ENCODE measurements at regions not wholly inside any gene's neighbourhood (a gene's known extent, or its start where the extent isn't known, plus 50 kb on each side); places are given as distances from the start of the nearest gene placed in this dataset.

DNA sequence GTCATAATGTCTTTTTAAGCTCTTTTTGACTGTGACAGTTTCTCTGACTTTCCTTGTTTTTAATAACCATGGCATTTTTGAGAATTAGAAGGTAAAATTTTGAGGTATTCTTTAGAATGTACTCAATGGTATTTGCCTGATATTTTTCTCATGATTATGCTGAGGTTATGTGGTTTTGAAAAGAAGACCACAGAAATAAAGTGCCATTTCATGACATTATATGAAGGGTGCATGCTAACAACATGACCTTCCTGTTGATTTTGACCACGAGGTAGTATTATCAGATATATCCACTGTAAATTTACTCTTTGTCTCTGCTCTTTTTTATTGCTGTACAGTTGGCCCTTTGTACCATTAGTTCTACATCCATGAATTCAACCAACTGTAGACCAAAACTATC lies 1418.5 kb downstream of the PLA2G4A start:
- intact Hi-C loops (cut with micrococcal nuclease), result no loop called here

DNA sequence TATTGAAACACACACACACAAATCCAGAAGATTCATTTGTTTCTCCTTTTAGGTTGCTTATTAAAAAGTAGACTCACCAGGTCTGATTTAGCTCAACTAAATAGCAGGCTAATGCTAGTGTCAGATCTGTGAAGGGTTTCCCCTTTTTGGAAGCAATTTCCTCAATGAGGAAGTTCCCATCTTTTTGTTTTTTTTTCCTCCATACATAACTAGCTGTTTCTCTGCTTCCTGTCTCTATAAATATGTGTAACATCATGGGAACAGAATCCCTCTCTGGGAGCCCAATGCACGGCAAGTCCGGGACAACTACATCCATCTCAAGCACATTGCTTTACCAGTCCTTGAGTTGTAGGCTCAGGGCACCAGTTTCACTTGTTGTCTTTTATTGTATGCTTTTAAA lies 1421.1 kb downstream of the PLA2G4A start:
- intact Hi-C loops (cut with micrococcal nuclease), result no loop called here

DNA sequence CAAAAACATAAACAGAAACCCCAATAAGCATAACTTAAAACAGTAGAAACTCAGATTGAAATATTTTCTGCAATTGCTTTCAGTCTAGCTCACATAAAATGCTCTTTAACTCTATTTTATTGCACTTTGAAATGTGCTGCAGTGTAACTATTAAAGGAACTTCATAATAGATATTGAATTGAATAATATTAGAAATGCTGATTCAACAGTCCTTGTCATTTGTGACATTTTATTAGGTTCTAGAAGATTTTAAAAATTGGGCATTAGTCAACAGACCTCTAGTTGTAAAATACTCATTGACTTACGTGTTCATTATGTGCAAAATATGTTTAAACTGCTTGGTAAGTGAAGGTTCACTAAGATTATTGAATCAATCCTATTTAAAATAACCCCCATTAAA lies 1422.3 kb downstream of the PLA2G4A start:
- intact Hi-C loops (cut with micrococcal nuclease), result no loop called here

DNA sequence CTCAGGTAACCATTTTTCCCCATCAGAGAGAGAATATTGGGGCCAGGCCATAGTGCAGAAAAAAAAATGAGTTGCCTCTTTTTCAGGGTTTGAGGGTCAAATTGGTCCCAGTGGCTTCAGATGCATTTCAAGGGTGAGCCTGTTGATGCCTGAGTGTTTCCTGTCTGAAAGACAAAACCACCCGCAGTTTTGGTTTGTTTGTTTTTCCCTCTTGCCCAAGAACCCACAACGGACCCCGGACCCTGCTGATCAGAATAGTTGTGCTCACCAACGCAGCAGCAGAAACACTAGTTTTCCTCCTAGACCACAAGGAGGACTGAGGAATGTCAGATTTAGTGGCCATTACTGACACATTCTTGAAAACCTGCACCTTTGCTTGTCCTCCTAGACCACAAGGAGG lies 1433.1 kb downstream of the PLA2G4A start:
- intact Hi-C loops (cut with micrococcal nuclease), result no loop called here

DNA sequence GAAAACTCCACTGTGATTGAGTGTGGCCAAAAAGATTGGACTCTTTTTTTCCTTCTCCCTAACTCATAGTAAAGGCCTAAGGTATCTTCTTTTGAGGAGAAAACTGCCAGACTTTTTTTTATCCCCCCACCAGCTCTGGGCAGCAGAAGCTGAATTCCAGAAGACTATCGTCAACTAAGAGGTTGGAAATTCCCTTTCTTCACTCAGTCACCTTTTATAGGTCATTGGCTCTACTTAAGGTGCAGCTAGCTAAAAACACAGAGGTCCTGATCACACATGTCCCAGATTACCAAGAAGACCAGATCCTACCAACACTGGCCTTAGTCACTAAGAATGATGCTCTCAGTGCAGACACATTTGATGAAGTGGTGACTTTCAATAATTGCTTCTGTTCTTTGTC lies 1441.2 kb downstream of the PLA2G4A start:
- intact Hi-C loops (cut with micrococcal nuclease), result no loop called here

DNA sequence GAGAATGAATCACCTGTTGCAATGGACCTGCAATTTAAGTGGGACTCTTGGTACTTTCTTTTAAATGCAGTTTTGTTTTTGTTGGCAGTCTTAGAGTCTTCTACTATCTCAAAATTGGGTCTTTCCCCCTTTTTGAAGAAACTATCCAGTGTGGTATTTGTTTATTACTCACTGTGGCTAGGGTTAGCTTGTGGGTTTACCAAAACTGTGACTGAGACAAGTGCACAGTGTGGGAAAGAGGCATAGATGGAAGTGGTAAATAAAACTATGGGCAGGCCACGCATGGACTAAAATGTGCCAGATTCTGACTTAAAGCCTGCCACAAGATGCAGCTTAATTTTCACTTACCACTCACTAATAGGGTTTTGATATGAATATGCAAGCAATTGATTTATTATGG lies 1441.7 kb downstream of the PLA2G4A start:
- intact Hi-C loops (cut with micrococcal nuclease), result no loop called here

DNA sequence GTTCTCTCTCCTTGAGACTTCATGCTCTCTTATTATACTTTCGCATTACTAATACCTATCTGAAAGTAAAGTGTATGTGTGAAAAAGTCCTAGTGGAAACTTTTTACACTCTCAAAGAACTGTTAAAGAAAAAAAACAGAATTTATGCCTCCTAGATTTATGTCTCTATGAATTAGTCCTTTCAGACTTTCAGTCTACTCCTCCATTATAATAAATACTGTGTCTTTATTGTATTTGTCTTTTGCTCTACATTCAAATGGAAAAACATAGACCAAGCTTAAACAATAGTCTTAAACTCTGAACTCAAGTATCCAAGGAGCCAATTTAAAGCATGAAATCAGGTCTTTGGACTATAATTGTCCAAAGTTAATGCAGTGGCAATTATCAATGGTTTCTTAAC lies 1449.0 kb downstream of the PLA2G4A start:
- intact Hi-C loops (cut with micrococcal nuclease), result no loop called here

DNA sequence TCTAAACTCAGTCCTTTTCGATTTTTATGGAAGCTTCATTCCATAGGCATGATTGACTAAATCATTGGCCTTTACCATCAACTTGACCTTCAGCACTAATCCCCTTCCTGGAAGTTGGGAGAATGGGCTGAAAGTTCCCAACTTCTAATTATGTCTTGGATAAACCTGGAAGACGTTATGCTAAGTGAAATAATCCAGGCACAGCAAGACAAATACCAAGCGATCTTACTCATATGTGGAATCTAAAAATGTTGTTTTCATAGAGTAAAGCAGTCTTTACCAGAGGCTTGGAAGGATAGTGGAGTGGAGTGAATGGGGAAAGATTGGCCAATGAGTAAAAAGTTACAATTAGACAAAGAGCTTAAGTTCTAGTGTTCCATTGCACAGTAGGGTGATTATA lies 1453.2 kb downstream of the PLA2G4A start:
- intact Hi-C loops (cut with micrococcal nuclease), result no loop called here

DNA sequence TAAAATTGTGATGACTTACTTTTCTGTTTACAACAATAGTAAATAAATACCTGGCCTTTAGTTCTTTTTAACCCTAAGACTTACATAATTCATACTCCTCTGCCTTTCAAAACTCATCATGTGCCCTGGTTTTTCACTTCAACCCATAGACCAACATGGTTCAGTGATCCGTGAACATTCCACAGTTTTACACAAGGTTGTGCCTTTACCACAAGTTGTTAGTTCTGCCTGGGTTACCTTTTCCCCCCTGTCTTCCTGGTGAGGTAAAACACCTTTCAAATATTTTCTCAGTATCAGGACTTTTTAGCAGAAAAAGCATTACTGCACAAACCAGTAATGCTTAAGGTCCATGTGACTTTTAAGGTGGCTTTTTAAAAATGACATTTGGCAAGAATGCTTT lies 1466.4 kb downstream of the PLA2G4A start:
- intact Hi-C loops (cut with micrococcal nuclease), result no loop called here

DNA sequence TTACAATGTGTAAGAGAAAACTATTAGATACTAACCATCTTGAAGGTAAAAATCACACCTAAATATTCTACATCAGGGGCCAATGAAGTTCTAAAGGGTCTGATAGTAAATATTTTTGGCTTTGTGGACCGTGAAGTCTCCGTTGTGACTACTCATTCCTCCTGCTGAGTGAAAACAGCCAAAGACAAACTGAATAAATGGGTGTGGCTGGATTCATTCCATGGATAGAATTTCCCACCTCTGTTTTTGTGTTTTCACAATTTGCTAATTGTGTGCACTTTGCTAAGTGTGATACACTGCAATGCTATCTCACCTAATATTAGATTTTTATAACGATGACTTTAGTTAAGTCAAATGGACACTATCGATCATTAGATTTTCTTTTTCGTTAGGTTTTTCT lies 1474.0 kb downstream of the PLA2G4A start:
- intact Hi-C loops (cut with micrococcal nuclease), result no loop called here

DNA sequence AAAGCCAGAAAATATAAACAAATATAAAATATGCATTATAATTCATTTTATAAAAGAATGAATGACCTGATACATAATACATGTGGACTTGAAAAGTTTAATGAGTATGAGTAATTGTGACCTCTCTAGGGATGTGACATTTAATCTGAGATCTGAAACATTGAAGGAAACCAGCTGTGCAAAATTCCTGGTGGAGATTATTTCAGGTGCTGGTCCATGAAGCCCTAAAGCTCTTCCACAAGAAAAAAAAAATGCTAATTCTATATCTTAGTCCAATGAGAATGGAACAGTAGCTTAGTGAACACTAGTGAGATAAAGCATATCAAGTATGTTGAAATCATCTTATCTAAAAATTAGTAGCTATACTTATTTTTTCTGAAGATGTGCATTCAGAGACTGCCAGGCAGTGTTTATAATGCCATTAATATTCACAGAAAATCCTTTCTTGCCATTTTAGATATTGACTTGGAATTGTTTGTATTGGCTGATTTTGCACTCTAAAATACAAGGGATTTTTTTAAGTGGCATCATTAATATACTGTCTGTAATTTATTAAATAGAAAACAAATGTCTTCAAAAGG lies 1485.9 kb downstream of the PLA2G4A start:
- intact Hi-C loops (cut with micrococcal nuclease), result loop anchor here (5.0 kb wide), 1 partner anchor 53 kb away; no protein-coding TSS in a partner anchor

DNA sequence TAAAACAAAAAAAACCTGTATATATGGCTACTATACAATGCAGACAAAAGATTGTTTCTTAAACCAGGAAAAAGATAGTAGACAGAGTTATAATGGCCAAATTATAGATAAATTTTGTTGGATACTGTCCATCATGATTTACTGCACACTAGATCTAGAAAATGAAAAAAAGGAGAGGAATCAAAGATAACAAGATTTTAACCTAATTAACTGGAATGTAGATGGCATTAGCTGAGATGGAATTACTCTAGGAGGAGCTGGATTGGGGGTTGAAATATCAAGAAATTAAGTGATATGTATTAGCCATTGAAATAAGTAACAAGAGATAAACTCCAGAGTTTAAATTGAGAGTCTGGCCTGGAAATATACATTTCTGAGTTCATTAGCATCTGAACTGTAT lies 1489.1 kb downstream of the PLA2G4A start:
- intact Hi-C loops (cut with micrococcal nuclease), result no loop called here

DNA sequence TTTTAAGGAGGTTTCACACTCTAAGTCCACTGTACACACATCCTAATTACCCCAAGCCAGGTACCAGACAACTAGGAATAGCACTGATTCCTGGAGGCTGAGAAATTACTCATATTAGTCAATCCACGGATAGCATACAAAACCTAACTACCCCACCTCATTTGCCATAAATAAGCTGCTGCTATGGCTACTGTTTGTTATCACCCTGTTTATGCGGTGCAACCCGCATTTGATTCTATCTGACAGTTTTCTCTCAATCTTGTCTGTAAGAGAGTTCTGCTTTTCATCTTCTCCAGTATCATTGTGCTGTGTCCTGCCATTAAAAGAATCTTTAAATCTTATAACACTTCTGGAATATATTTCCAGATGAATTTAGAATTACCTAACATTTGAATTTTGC lies 1496.5 kb downstream of the PLA2G4A start:
- intact Hi-C loops (cut with micrococcal nuclease), result no loop called here

DNA sequence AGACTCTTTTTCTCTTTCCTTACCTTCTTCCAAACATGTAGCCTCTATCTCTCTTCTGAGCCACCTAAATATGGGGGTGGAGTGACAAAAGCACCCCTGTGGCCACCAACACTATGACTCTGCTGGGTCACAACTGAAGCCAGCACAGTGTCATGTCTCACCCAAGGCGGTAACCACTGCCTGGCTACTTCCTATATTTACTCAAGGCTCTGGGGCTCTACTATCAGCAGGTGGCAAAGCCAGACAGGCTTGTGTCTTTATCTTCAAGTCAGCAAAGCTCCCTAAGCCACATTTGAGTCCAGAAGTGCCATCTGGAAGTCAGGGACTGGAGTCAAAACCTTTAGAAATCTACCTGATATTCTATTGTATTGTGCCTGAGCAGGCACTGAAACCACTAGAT lies 1515.2 kb downstream of the PLA2G4A start:
- intact Hi-C loops (cut with micrococcal nuclease), result no loop called here

DNA sequence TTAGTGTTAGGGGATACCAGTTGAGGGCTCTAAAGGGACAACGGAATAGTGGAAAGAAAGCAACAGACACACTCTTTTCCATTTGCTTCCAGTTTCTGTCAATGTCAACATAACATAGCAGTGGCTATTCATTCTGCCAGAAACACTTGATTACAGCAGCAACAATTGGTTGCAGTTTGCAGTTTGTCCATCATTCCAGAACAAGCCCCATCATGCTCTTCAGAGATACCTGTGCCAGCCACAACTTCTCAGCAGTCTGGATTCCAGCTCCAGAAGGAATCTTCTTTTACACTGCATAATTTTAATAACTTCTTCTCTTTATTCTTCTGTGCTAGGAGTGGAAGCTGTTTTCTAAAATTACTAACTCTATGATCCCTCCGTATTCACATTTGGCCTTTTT lies 1521.4 kb downstream of the PLA2G4A start:
- intact Hi-C loops (cut with micrococcal nuclease), result no loop called here

DNA sequence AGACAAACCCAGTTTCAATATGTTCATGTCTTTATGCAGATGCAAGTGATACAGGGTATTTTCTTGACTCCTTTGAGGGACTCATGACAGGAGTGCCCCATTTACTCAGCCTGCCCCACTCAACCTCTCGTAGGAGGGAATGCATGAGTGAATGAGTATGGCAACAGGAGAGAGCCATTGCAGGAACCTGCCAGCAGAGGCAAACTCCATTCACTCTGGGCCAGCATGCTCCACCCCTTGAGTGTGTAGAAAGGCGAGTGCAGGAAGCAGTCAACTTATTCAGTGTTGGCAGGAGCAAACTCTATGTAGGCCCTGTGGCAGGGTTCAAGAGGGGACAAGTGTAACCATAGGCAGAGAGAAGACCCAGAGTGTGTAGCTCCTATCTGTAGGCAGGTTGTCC lies 1526.3 kb downstream of the PLA2G4A start:
- intact Hi-C loops (cut with micrococcal nuclease), result no loop called here

DNA sequence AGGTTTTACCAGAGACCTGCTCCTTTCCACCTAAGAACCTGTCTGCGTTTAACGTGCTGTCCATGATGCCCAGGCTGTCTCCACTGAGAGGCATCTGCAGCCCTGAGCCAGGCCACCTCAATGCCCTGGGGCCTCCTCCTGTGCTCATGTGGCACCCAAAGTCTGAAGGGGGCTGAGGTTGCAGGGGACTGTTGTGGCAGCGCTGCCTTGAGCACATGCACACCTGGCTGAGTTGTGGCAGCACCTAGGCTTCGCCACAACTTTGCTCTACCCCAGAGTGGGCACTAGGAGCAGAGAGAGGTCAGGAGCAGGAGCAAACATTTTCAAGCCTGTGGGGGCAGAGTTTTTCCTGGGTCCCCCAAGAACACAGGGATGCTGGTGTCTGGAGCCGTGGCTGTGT lies 1527.1 kb downstream of the PLA2G4A start:
- intact Hi-C loops (cut with micrococcal nuclease), result no loop called here

DNA sequence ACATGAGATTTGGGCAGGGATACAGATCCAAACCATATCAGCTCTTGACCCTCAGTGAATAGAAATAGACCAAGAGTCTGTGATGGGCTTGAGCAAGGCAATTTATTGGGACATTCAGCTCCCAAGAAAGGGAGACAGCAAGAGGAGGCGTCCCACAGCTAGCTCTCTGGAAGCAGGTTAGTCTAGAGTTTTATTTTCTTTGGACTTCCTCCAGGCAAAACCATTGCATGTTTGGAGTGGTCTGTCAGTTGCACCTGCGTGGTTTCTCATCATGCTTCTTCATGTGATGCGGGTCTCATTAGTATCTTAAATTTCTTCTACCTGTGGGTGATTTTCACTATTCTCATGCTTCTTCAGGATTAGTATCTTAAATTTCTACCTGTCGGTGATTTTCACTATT lies 1530.6 kb downstream of the PLA2G4A start:
- intact Hi-C loops (cut with micrococcal nuclease), result no loop called here

DNA sequence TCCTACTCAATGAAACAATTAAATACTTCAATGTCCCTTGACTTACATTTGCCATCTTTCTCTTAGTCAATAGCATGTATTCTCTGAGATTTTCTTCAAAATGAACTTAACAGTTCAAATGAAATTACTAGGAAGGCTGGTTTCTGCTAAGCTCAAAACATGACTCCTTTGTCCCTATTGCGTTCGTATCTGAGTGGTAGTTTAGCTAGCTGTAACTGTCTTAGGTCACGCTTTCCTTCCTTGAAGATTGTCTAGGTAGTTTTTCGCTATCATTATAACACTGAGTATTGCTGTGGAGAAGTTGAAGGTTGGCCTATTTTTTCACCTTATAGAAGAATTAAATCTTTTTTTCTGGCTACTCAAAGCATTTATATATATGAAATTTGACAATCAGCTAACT lies 1535.2 kb downstream of the PLA2G4A start:
- intact Hi-C loops (cut with micrococcal nuclease), result no loop called here

DNA sequence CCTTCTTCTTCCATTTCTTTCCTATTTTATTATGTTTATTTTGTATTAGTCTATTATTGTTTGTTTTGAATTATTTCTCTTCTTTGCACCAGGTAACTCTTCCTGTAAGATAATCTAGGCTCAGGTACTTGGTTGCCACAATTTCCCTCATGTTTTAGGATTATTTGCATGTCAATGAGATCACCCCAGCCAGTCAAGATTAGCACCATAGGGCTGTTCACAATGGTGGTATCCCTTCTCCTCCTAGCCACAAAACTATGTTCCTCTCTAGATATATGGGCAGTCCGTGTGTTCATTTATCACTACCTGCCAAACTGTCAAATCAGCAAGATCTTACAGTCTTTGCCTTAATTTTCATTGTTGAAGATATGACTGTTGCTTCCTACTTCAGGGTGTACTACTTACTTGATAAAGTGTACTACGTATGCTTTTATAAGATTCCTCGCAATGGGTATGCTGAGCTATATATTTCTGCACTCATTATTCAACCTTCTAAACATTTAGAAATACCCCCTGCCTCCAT lies 1536.2 kb downstream of the PLA2G4A start:
- intact Hi-C loops (cut with micrococcal nuclease), result loop anchor here (5.0 kb wide), 1 partner anchor 53 kb away; no protein-coding TSS in a partner anchor

DNA sequence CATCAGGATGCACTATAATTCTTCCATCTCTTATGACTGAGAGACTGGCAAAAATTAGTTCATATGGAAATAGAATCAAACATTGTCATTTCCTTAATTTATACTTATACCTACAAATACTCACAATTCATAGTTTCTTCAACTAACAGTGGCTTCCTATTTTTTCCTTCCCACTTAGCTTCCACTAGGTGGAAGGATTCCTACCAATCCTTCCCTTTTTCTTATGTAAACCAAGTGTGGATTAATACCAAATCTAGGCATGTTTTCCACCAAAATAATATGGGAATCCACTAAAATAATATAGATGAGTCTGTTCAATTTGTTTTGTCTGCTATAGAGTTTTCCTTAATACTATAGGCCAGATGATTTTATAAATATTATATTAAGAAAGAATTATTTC lies 1537.1 kb downstream of the PLA2G4A start:
- intact Hi-C loops (cut with micrococcal nuclease), result loop anchor here (5.0 kb wide), 1 partner anchor 54 kb away; no protein-coding TSS in a partner anchor

DNA sequence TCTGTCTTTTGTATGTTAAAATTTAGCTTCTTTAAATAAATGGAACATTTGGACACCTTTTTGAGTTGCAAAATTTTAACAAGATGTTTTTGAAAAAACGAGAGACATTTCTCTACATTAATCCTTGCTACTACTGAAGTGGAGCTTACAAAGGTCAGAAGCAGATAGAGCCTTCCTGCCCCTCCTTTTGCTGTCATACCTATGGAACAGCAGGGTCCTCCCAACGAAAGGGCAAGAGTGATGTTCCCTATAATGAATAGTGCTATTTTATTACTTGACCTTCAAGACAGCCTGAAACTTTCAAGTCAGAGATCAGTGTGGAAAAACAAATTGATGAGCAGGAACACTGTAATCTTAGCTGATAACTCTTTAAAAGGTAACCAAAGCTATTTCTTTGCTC lies 1538.9 kb downstream of the PLA2G4A start:
- intact Hi-C loops (cut with micrococcal nuclease), result loop anchor here (5.0 kb wide), 1 partner anchor 55 kb away; no protein-coding TSS in a partner anchor

DNA sequence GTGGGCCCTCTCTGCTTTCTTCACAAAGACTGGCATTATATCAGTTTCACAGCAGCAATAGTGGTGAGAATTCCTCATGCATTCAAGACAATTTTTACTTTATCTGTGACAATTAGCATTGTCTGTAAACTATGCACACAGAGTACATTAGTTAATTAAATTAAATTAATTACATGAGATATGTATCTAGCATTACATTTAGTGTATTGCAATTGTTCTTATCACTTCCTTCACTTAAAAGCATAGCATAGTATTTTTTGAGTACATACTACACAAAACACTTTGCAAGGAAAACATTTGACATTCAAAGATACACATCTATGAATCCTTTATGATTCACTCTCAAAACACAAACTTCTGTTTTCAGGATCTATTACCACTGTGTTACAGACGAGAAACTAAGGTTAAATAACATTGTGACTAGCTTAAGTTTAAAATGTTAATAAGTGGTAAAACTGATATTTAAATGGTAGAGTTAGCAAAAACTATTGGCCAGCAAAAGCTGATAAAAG lies 1542.6 kb downstream of the PLA2G4A start:
- intact Hi-C loops (cut with micrococcal nuclease), result no loop called here
